KBM-7 (cell line): ENCODE measurements at regions not wholly inside any gene's neighbourhood (a gene's known extent, or its start where the extent isn't known, plus 50 kb on each side); places are given as distances from the start of the nearest gene placed in this dataset.
A peak's percentile ranks its signal among the peaks of the same experiment; 100 is the strongest.
"Not testable (repeated sequence)": the region's sequence is repeated elsewhere in the genome, so short reads cannot be mapped to it uniquely, and the experiment has no call there.

ENCODE experiments used
- DNase-seq: peaks from one replicate; pipeline ENCODE4 v3.0.0-alpha.2; 2015
- in situ Hi-C: fragments of 300-500 bp; cut with MboI; formaldehyde crosslinking; loops from 2 replicates; pipeline ENCODE4 v1.14.3; 2020; ENCODE audit warnings: low sequenced_read_pairs, low pct_unique_long_range_greater_than_20kb, mixed read lengths

GRCh38 chr2:87593784-87594610 lies 153.9 kb upstream of the PLGLB2 start:
- in situ Hi-C loops, result not testable (repeated sequence)
- DNase-seq, result peak; percentile 76

- DNase-seq, result peak; percentile 14
- in situ Hi-C loops, result not testable (repeated sequence)
Observed at GRCh38 chr2:87594611-87594992, 153.3 kb upstream of the PLGLB2 start.

DNA sequence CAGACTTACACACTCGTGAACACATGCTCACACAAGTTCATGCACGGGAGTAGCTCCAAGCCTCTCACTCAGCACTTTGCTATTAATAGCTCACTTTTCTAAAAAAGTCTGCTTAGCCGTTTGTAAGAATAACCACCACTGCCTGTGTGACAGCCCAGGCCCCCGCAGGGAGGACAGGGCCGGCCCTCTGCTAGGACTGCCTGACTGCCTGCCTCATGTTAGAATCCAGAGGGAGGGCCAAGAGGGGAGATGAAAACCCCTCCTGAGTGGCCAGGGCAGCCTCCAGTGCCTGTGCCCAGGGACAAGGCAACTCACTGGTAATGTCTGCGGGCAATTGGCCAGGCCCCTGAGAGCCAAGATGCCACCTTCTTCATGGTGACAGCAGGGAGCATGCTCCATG lies 152.9 kb upstream of the PLGLB2 start:
- in situ Hi-C loops, result not testable (repeated sequence)
- DNase-seq, result peak; percentile 53

DNA sequence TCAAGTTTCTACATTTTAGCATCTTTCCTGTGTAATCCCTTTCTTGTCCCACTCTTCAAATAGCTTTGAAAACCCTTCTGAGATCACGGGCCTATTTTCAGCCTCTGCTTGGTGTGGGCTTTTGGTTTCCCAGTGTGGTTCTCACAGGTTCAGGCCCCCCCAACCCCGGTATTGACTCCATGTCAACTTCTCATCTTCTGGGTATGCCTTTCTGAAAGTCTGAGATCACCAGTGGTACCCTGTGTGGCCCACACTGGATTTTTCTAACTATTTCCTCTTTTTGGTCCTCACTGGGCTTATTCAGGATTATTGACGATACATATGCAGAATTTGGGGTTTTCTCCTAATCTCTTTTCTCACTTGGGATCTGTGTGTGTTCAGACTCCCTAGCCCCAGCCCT lies 146.9 kb upstream of the PLGLB2 start:
- DNase-seq, in situ Hi-C loops: not testable (repeated sequence)

DNA sequence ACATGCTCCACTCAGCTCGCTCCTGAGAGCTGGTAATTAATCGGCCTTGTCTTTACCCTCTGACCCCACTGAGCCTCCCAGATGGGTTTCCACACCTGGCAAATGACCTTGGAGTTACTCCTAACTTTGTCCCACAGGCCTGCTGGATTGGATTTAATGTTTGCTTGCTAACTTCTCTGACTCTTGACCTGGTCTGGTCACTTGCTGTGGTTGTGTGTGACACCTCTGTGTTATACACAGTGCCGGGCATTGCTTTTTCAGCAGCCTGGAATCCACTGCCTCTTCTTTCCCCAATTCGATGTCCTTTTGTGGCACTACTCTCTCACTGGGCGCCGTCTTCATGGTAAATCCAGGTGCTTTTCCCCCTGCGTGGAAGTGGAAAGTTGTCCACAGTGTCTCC lies 145.8 kb upstream of the PLGLB2 start:
- in situ Hi-C loops, DNase-seq: not testable (repeated sequence)

- in situ Hi-C loops, DNase-seq: not testable (repeated sequence)
Observed at GRCh38 chr2:87602728-87603127, 145.2 kb upstream of the PLGLB2 start.

- DNase-seq, result peak; percentile 27
- in situ Hi-C loops, result not testable (repeated sequence)
Observed at GRCh38 chr2:87603418-87604278, 144.2 kb upstream of the PLGLB2 start.

DNA sequence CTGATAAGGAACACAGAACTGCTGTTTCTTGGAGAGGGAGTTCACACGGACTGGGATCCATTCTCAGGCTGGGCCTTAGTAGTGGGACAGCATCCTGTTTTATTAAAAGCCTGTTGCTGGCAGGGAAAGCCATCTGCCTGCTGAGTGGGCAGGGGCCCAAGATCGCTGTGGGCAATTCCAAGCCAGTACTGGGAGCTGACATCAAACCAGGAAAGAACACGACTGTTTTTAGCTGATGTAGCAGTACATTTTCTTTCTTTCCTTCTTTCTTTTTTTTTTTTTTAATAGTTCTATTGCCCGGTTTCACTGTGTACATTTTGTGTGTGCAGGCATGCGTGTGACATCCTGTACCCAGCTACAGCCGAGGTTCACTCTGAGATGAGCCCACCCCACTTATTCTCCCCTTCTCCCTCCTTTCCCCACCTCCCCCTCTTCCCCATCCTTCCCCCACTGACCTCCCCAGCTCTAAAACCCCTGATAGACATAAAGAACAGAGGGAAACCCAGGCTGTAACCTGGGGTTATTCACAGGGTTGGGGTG lies 143.5 kb upstream of the PLGLB2 start:
- DNase-seq, in situ Hi-C loops: not testable (repeated sequence)

DNA sequence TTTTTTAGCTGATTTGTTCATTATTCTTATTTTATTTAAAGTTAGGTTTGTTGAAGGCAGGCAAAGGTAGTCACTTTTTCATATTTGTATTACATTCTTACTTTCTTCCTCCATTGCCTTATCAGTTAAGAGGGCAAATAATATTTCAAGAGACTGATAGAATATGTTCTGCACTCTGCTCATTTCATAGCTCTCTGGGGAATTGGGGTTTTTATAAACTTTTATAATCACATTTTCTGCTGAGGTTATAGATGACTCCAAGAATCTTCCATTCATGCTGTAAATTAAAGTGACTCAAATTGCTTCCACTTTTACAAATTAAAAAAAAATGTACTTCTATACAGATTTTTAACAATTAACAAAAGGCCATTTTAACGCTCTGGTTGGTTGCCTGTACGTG lies 142.9 kb upstream of the PLGLB2 start:
- in situ Hi-C loops, DNase-seq: not testable (repeated sequence)

DNA sequence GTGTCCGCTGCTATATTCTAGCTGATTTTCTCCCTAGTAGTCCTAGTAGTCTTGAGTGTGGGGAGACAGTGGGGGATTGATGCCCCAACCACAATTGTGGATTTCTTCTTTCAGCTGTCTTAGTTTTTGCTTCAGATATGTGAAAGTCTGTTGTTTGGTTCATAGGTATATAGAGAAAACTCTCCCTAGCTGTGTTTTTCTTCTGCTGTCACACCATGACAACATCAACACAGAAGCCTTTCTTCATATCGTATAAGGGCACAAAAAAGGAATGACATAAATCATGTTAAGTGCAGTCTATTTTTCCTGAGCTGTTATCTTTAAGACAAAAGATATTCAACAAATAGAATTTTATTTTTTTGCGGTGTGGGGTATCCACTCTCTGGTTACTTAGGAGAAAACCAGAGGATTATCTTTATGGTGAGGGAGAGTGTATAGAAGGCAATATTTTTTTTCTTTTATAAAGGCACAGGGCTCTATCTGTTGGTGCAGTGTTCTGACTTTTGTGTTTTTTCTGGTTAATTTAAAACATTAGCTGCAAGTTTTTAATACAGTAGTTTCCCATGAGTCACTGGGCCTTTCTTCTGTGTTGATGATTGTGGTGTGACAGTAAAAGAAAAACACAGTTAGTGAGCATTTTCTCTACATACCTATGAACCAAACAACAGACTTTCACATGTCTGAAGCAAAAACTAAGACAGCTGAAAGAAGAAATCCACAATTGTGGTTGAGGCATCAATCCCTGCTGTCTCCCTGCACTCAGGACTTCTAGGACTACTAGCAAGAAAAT lies 139.3 kb upstream of the PLGLB2 start:
- in situ Hi-C loops, DNase-seq: not testable (repeated sequence)

DNA sequence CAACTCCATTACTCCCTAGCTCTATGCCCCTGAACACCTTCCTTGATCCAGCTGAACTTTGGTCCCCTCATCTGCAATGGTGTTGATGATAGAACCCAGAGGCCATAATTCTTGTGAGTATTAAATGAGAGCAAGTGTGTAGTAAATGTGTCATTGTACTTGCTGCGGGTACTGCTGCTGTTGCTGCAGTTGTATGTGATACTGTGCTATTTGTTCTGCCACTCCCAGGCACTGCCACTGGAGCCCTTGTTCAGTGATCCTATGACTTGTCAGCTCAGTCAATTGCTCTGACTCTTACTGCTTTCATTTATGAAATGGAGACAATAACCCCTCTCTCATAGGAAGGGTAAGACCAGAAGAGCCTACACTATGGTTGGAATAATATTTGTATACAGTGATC lies 136.9 kb upstream of the PLGLB2 start:
- DNase-seq, in situ Hi-C loops: not testable (repeated sequence)

GRCh38 chr2:87611416-87611815 lies 136.5 kb upstream of the PLGLB2 start:
- DNase-seq, in situ Hi-C loops: not testable (repeated sequence)

- in situ Hi-C loops, DNase-seq: not testable (repeated sequence)
Observed at GRCh38 chr2:87611956-87612355, 135.9 kb upstream of the PLGLB2 start.

GRCh38 chr2:87614829-87615434 lies 133.0 kb upstream of the PLGLB2 start:
- DNase-seq, in situ Hi-C loops: not testable (repeated sequence)

DNA sequence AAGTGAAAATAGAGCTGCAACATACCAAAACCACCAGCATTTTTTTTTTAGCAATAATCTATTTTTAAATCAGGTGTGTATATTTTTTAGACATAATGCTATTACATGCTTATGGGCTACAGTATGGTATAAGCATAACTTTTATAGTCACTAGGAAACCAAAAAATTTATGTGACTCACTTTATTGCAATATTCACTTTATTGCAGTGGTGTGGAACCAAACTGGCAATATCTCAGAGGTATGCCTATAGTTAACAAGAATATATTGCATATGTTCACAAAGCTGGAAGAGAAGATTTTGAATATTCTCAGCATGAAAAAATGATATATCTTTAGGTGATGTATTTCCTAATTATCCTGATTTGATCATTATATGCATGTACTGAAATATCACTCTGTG lies 128.8 kb upstream of the PLGLB2 start:
- DNase-seq, in situ Hi-C loops: not testable (repeated sequence)

DNA sequence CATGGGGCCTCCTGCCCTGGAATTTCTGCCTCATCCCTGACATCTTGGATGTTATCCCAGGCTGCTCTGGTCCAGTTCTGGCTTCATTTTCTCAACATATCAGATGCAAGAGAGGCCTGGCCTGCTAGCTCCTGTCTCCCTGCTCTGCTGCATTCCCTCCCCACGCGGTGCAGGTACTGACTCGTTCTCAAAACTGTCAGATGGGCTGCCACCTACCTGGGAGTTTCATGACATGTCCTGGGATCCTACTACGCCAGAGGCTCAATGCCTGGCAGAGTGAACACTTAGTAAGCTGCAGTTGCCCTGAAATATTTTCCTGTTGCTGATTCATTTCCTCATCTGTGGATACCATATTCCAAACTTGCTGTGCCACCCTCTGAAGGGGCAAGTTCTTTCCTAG lies 126.7 kb upstream of the PLGLB2 start:
- not testable (repeated sequence) for DNase-seq

GRCh38 chr2:87622720-87623119 lies 125.2 kb upstream of the PLGLB2 start:
- DNase-seq, in situ Hi-C loops: not testable (repeated sequence)

More for the DNA sequence above, 126.7 kb upstream of the PLGLB2 start:
- in situ Hi-C loops, result not testable (repeated sequence)
